ENCODE measurements at regions not wholly inside any gene's neighbourhood (a gene's known extent, or its start where the extent isn't known, plus 50 kb on each side); places are given as distances from the start of the nearest gene placed in this dataset.

- no peak for TF ChIP-seq CTCF (IDR thresholded peaks at IDR 0.05; ENCODE audit: borderline replicate concordance, extremely low read depth, low read length, poor library complexity, severe bottlenecking)
- TF ChIP-seq EZH2 (IDR thresholded peaks at IDR 0.05; ENCODE audit: borderline replicate concordance, low read depth, low read length, severe bottlenecking) = no peak
Measured at GRCh38 chr12:84627593-84627992, 285.0 kb downstream of the SLC6A15 start.

Data from DND-41 (cell line).